HL-60 (cell line): ENCODE measurements at regions not wholly inside any gene's neighbourhood (a gene's known extent, or its start where the extent isn't known, plus 50 kb on each side); places are given as distances from the start of the nearest gene placed in this dataset.

ENCODE experiments used
- GABPA ChIP-seq: IDR thresholded peaks from 2 replicates; pipeline ENCODE4 v1.6.1; 2012; ENCODE audit warnings: low read depth
- POLR2AphosphoS5 ChIP-seq: IDR thresholded peaks from 2 replicates; pipeline ENCODE4 v1.6.1; 2012; ENCODE audit warnings: low read depth
- SPI1 ChIP-seq: IDR thresholded peaks from 2 replicates; pipeline ENCODE4 v1.6.1; 2012; ENCODE audit warnings: low read depth, mild to moderate bottlenecking, borderline replicate concordance
- TF ChIP-seq, protein P1 (sequence below): IDR thresholded peaks from one replicate; pipeline ENCODE4 v1.5.1; 2011; ENCODE audit warnings: low read length, control low read depth, inconsistent platforms; ENCODE audit not compliant: insufficient read depth
- TF ChIP-seq, protein P2 (sequence below): IDR thresholded peaks from 2 replicates; pipeline ENCODE4 v1.6.1; 2012; ENCODE audit warnings: low read depth; ENCODE audit not compliant: insufficient replicate concordance

GRCh38 chr15:97703400-97703799 is 257.1 kb upstream of the ARRDC4 start:
- TF ChIP-seq, protein P1, sequence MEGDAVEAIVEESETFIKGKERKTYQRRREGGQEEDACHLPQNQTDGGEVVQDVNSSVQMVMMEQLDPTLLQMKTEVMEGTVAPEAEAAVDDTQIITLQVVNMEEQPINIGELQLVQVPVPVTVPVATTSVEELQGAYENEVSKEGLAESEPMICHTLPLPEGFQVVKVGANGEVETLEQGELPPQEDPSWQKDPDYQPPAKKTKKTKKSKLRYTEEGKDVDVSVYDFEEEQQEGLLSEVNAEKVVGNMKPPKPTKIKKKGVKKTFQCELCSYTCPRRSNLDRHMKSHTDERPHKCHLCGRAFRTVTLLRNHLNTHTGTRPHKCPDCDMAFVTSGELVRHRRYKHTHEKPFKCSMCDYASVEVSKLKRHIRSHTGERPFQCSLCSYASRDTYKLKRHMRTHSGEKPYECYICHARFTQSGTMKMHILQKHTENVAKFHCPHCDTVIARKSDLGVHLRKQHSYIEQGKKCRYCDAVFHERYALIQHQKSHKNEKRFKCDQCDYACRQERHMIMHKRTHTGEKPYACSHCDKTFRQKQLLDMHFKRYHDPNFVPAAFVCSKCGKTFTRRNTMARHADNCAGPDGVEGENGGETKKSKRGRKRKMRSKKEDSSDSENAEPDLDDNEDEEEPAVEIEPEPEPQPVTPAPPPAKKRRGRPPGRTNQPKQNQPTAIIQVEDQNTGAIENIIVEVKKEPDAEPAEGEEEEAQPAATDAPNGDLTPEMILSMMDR = no peak
- TF ChIP-seq, protein P2, sequence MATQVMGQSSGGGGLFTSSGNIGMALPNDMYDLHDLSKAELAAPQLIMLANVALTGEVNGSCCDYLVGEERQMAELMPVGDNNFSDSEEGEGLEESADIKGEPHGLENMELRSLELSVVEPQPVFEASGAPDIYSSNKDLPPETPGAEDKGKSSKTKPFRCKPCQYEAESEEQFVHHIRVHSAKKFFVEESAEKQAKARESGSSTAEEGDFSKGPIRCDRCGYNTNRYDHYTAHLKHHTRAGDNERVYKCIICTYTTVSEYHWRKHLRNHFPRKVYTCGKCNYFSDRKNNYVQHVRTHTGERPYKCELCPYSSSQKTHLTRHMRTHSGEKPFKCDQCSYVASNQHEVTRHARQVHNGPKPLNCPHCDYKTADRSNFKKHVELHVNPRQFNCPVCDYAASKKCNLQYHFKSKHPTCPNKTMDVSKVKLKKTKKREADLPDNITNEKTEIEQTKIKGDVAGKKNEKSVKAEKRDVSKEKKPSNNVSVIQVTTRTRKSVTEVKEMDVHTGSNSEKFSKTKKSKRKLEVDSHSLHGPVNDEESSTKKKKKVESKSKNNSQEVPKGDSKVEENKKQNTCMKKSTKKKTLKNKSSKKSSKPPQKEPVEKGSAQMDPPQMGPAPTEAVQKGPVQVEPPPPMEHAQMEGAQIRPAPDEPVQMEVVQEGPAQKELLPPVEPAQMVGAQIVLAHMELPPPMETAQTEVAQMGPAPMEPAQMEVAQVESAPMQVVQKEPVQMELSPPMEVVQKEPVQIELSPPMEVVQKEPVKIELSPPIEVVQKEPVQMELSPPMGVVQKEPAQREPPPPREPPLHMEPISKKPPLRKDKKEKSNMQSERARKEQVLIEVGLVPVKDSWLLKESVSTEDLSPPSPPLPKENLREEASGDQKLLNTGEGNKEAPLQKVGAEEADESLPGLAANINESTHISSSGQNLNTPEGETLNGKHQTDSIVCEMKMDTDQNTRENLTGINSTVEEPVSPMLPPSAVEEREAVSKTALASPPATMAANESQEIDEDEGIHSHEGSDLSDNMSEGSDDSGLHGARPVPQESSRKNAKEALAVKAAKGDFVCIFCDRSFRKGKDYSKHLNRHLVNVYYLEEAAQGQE = no peak
- no peak for TF ChIP-seq POLR2AphosphoS5
- TF ChIP-seq SPI1 = no peak
- TF ChIP-seq GABPA = no peak
